Gastroesophageal sphincter (tissue), 3 donors: ENCODE measurements at regions not wholly inside any gene's neighbourhood (a gene's known extent, or its start where the extent isn't known, plus 50 kb on each side); places are given as distances from the start of the nearest gene placed in this dataset.

ENCODE experiments used
- CTCF ChIP-seq, 4 experiments: fragments of 200-600 bp in 2 of 4; fragments of 450-650 bp in 2 of 4; sonication (generic) in 1 of 4; IDR thresholded peaks; one replicate each; pipeline ENCODE4 v1.5.1; 2017 to 2019; ENCODE audit warnings: antibody characterized with exemption in 4 of 4, mild to moderate bottlenecking in 2 of 4, moderate library complexity in 2 of 4
- EP300 ChIP-seq: sonication (generic); formaldehyde crosslinking; IDR thresholded peaks from one replicate; pipeline ENCODE4 v1.6.1; 2017; ENCODE audit warnings: antibody characterized with exemption, mild to moderate bottlenecking
- POLR2A ChIP-seq, 2 donors: fragments of 450-650 bp; IDR thresholded peaks; one replicate each; pipeline ENCODE4 v1.6.1; 2017; ENCODE audit warnings: antibody characterized with exemption in 2 of 2, mild to moderate bottlenecking in 2 of 2, moderate library complexity in 1 of 2
- POLR2AphosphoS5 ChIP-seq: sonication (generic); formaldehyde crosslinking; IDR thresholded peaks from one replicate; pipeline ENCODE4 v1.6.1; 2017; ENCODE audit warnings: antibody characterized with exemption

DNA sequence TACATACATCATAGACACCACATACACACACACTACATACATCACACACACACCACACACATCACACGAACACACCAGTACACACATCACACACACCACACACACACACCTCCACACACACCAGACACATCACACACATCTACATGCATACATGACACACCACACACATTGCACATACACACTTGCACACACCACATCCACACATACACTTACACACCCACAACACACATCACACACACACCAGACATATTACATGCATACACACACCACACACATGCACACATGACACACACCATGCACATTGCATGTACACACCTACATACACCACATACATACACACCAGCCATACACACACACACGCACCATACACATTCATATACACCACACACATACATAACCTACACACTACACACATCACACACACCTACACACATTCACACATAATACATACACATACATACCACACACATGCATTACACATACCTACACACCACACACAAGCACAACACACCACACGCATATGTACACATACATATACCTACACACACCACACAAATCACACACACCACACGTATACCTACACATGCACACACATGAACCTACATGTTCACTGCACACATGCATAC, 156.5 kb downstream of the NDUFA10 start:
- TF ChIP-seq EP300 (no peak), CTCF (IDR thresholded peaks at IDR 0.05) (no peak), POLR2AphosphoS5 (no peak), POLR2A (IDR thresholded peaks at IDR 0.05) (no peak)
